ENCODE measurements at regions not wholly inside any gene's neighbourhood (a gene's known extent, or its start where the extent isn't known, plus 50 kb on each side); places are given as distances from the start of the nearest gene placed in this dataset.

- H3K9me3 ChIP-seq (ENCODE audit: severe bottlenecking) = no peaks in the 10 kb centered on the region
- no peak overlapping the region for H3K4me3 ChIP-seq (ENCODE audit: severe bottlenecking)
- no peak for TF ChIP-seq CTCF (IDR thresholded peaks at IDR 0.05; ENCODE audit: poor library complexity, severe bottlenecking)
- H3K27ac ChIP-seq (ENCODE audit: poor library complexity, severe bottlenecking) = no peak overlapping the region
- DNase-seq (ENCODE audit: low spot score) (no peak), ATAC-seq (ENCODE audit: low read depth) (no peak)
- H3K36me3 ChIP-seq (ENCODE audit: low read depth) = no peaks in the 10 kb centered on the region
- no peaks in the 10 kb centered on the region for H3K27me3 ChIP-seq (ENCODE audit: insufficient read depth, poor library complexity, severe bottlenecking)
- no peaks in the 10 kb centered on the region for H3K4me1 ChIP-seq (ENCODE audit: insufficient read depth, poor library complexity, severe bottlenecking)
Observed at GRCh38 chr1:192741095-192741494, 67.7 kb upstream of the RGS2 start.

- Histone ChIP-seq H3K4me3 (ENCODE audit: severe bottlenecking) (no peak overlapping the region), H3K36me3 (ENCODE audit: low read depth) (no peaks in the 10 kb centered on the region), H3K4me1 (ENCODE audit: insufficient read depth, poor library complexity, severe bottlenecking) (peaks cover 9% of the 10 kb centered on the region), H3K9me3 (ENCODE audit: severe bottlenecking) (no peaks in the 10 kb centered on the region), H3K27ac (ENCODE audit: poor library complexity, severe bottlenecking) (no peak overlapping the region), H3K27me3 (ENCODE audit: insufficient read depth, poor library complexity, severe bottlenecking) (no peaks in the 10 kb centered on the region)
- no peak for DNase-seq (ENCODE audit: low spot score)
- no peak for TF ChIP-seq CTCF (IDR thresholded peaks at IDR 0.05; ENCODE audit: poor library complexity, severe bottlenecking)
- ATAC-seq (ENCODE audit: low read depth) = peak; percentile 25; the same call in 1 of the 3 replicates
Observed at GRCh38 chr1:192747301-192747700, 61.5 kb upstream of the RGS2 start.

- ATAC-seq (ENCODE audit: low read depth) = peak; percentile 27; the same call in 2 of the 3 replicates
- no peak overlapping the region for H3K27ac ChIP-seq (ENCODE audit: poor library complexity, severe bottlenecking)
Observed at GRCh38 chr1:192747943-192748342, 60.9 kb upstream of the RGS2 start.

GRCh38 chr1:192749349-192749748 lies 59.5 kb upstream of the RGS2 start:
- Histone ChIP-seq H3K4me1 (ENCODE audit: insufficient read depth, poor library complexity, severe bottlenecking) (peaks cover 9% of the 10 kb centered on the region), H3K9me3 (ENCODE audit: severe bottlenecking) (no peaks in the 10 kb centered on the region), H3K4me3 (ENCODE audit: severe bottlenecking) (no peak overlapping the region), H3K27ac (ENCODE audit: poor library complexity, severe bottlenecking) (no peak overlapping the region), H3K36me3 (ENCODE audit: low read depth) (no peaks in the 10 kb centered on the region), H3K27me3 (ENCODE audit: insufficient read depth, poor library complexity, severe bottlenecking) (no peaks in the 10 kb centered on the region)
- TF ChIP-seq CTCF (IDR thresholded peaks at IDR 0.05; ENCODE audit: poor library complexity, severe bottlenecking) = no peak
- DNase-seq (ENCODE audit: low spot score) (no peak), ATAC-seq (ENCODE audit: low read depth) (no peak)

More at GRCh38 chr1:192747943-192748342, 60.9 kb upstream of the RGS2 start:
- H3K4me1 ChIP-seq (ENCODE audit: insufficient read depth, poor library complexity, severe bottlenecking) = peaks cover 9% of the 10 kb centered on the region
- no peak overlapping the region for H3K4me3 ChIP-seq (ENCODE audit: severe bottlenecking)
- H3K36me3 ChIP-seq (ENCODE audit: low read depth) = no peaks in the 10 kb centered on the region
- no peaks in the 10 kb centered on the region for H3K27me3 ChIP-seq (ENCODE audit: insufficient read depth, poor library complexity, severe bottlenecking)
- H3K9me3 ChIP-seq (ENCODE audit: severe bottlenecking) = no peaks in the 10 kb centered on the region
- DNase-seq (ENCODE audit: low spot score) = no peak
- TF ChIP-seq CTCF (IDR thresholded peaks at IDR 0.05; ENCODE audit: poor library complexity, severe bottlenecking) = no peak

- DNase-seq (ENCODE audit: low spot score) = no peak
- no peak overlapping the region for H3K27ac ChIP-seq (ENCODE audit: poor library complexity, severe bottlenecking)
- H3K36me3 ChIP-seq (ENCODE audit: low read depth) = no peaks in the 10 kb centered on the region
- ATAC-seq (ENCODE audit: low read depth) = no peak
- H3K4me1 ChIP-seq (ENCODE audit: insufficient read depth, poor library complexity, severe bottlenecking) = peaks cover 9% of the 10 kb centered on the region
- no peak for TF ChIP-seq CTCF (IDR thresholded peaks at IDR 0.05; ENCODE audit: poor library complexity, severe bottlenecking)
- no peaks in the 10 kb centered on the region for H3K9me3 ChIP-seq (ENCODE audit: severe bottlenecking)
- no peak overlapping the region for H3K4me3 ChIP-seq (ENCODE audit: severe bottlenecking)
- no peaks in the 10 kb centered on the region for H3K27me3 ChIP-seq (ENCODE audit: insufficient read depth, poor library complexity, severe bottlenecking)
Observed at GRCh38 chr1:192751260-192751659, 57.6 kb upstream of the RGS2 start.

All from RWPE2 (cell line).